K562 (cell line): ENCODE measurements at regions not wholly inside any gene's neighbourhood (a gene's known extent, or its start where the extent isn't known, plus 50 kb on each side); places are given as distances from the start of the nearest gene placed in this dataset.

Experiments used
- BRD9 ChIP-seq: fragments of 450-650 bp; IDR thresholded peaks from 2 replicates; pipeline ENCODE4 v1.6.1; 2018; ENCODE audit warnings: low read depth; ENCODE audit not compliant: partially characterized antibody
- CBFB ChIP-seq: sonication (generic); formaldehyde crosslinking; IDR thresholded peaks from 2 replicates; pipeline ENCODE4 v1.4.0; 2020; ENCODE audit warnings: mild to moderate bottlenecking, missing genetic modification reagents
- TF ChIP-seq, protein P1 (sequence below), 3 experiments: IDR thresholded peaks in 2 of 3; conservative IDR thresholded peaks in 1 of 3; 2 replicates each; pipeline ENCODE4 v1.5.1; 2011 to 2012; ENCODE audit warnings: low read length in 3 of 3, mild to moderate bottlenecking in 3 of 3, control low read depth in 2 of 3, improper control_type of control experiment in 1 of 3, inconsistent platforms in 1 of 3, low read depth in 1 of 3, mixed read lengths in 1 of 3, moderate library complexity in 1 of 3; ENCODE audit not compliant: insufficient read depth in 2 of 3

GRCh38 chr3:106104078-106104477 lies 235.3 kb upstream of the CBLB start:
- TF ChIP-seq BRD9 = no peak
- TF ChIP-seq, protein P1, sequence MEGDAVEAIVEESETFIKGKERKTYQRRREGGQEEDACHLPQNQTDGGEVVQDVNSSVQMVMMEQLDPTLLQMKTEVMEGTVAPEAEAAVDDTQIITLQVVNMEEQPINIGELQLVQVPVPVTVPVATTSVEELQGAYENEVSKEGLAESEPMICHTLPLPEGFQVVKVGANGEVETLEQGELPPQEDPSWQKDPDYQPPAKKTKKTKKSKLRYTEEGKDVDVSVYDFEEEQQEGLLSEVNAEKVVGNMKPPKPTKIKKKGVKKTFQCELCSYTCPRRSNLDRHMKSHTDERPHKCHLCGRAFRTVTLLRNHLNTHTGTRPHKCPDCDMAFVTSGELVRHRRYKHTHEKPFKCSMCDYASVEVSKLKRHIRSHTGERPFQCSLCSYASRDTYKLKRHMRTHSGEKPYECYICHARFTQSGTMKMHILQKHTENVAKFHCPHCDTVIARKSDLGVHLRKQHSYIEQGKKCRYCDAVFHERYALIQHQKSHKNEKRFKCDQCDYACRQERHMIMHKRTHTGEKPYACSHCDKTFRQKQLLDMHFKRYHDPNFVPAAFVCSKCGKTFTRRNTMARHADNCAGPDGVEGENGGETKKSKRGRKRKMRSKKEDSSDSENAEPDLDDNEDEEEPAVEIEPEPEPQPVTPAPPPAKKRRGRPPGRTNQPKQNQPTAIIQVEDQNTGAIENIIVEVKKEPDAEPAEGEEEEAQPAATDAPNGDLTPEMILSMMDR (IDR thresholded peaks at IDR 0.05 in 2 of 3, conservative IDR thresholded peaks at IDR 0.05 in 1 of 3; ENCODE audit: insufficient read depth in 2 of 3, low read depth in 1 of 3, low read length in 3 of 3) = no peak
- no peak for TF ChIP-seq CBFB (CRISPR knock-in tag)
